A549 (cell line): ENCODE measurements at regions not wholly inside any gene's neighbourhood (a gene's known extent, or its start where the extent isn't known, plus 50 kb on each side); places are given as distances from the start of the nearest gene placed in this dataset.

ENCODE experiments used
- ATAC-seq, 2 experiments: fragments of 200-7000 bp in 1 of 2; fragments of >200 bp in 1 of 2; cut with Nextera tagmentation in 1 of 2; cut with Tn5 transposase in 1 of 2; 3 replicates each; pipeline versions ENCODE4 v1.8.0 to v1.9.1; 2018 to 2020; ENCODE audit warnings: mild to moderate bottlenecking in 1 of 2, moderate library complexity in 1 of 2
- CTCF ChIA-PET: fragments of 300-600 bp; sonication (Branson Sonifier 250); formaldehyde crosslinking; extraction: SDS; loops from one replicate; lab custom pipeline; 2021; ENCODE audit warnings: antibody characterized with exemption, inconsistent platforms; lab: Yijun Ruan, JAX
- POLR2A ChIA-PET: fragments of 350-600 bp; formaldehyde crosslinking; extraction: SDS; loops from one replicate; lab custom pipeline; 2021; ENCODE audit warnings: antibody characterized with exemption, inconsistent platforms; lab: Yijun Ruan, JAX
- DNase-seq, 2 experiments: peaks; one replicate each; pipeline versions ENCODE4 v3.0.0 to v3.0.0-alpha.2; 2011 to 2016; ENCODE audit warnings: low read depth in 1 of 2, low spot score in 1 of 2
- FAIRE-seq: peaks from 2 replicates; lab custom pipeline; 2011; peaks lifted over from hg19 to GRCh38; lab: Jason Lieb, UNC
- H3K27ac ChIP-seq, 2 experiments: fragments of >200 bp; sonication (Bioruptor Twin); formaldehyde crosslinking; 3 replicates each; pipeline ENCODE4 v1.5.1; 2016 to 2017
- H3K4me1 ChIP-seq: fragments of >200 bp; sonication (Bioruptor Twin); formaldehyde crosslinking; 3 replicates; pipeline ENCODE4 v1.6.1; 2016
- H3K4me2 ChIP-seq: fragments of >200 bp; sonication (Bioruptor Twin); formaldehyde crosslinking; 3 replicates; pipeline ENCODE4 v1.6.1; 2016
- H3K4me3 ChIP-seq: fragments of >200 bp; sonication (Bioruptor Twin); formaldehyde crosslinking; 3 replicates; pipeline ENCODE4 v1.5.1; 2016
- H3K9me3 ChIP-seq: fragments of >200 bp; sonication (Bioruptor Twin); formaldehyde crosslinking; 3 replicates; pipeline ENCODE4 v1.6.1; 2016
- ATOH8 ChIP-seq: fragments of 250-450 bp; sonication (Bioruptor Pico); IDR thresholded peaks from 2 replicates; pipeline ENCODE4 v1.5.0; 2020; ENCODE audit warnings: low read depth, mild to moderate bottlenecking, moderate library complexity
- BCL3 ChIP-seq: fragments of >200 bp; sonication (Bioruptor Twin); formaldehyde crosslinking; IDR thresholded peaks from 3 replicates; pipeline ENCODE4 v1.6.1; 2016
- CBX8 ChIP-seq: fragments of 200-600 bp; sonication (generic); IDR thresholded peaks from 2 replicates; pipeline ENCODE4 v1.6.1; 2016
- CEBPB ChIP-seq, 2 experiments: fragments of >200 bp in 1 of 2; sonication (Bioruptor Twin) in 1 of 2; formaldehyde crosslinking in 1 of 2; IDR thresholded peaks; 2 replicates each; pipeline ENCODE4 v1.6.1; 2012 to 2016
- CHD4 ChIP-seq: fragments of 200-600 bp; sonication (generic); IDR thresholded peaks from 2 replicates; pipeline ENCODE4 v1.6.1; 2016; ENCODE audit warnings: antibody characterized with exemption, mild to moderate bottlenecking, borderline replicate concordance
- CTCF ChIP-seq: fragments of >200 bp; sonication (Bioruptor Twin); formaldehyde crosslinking; IDR thresholded peaks from 3 replicates; pipeline ENCODE4 v1.5.1; 2016
- EP300 ChIP-seq, 2 experiments: fragments of >200 bp; sonication (Bioruptor Twin); formaldehyde crosslinking; IDR thresholded peaks; 2 replicates in 1 of 2; 3 replicates in 1 of 2; pipeline ENCODE4 v1.6.1; 2016 to 2017
- FOSB ChIP-seq: fragments of 250-450 bp; sonication (Bioruptor Pico); IDR thresholded peaks from 2 replicates; pipeline ENCODE4 v1.5.0; 2020; ENCODE audit warnings: mild to moderate bottlenecking, moderate library complexity
- GATA3 ChIP-seq: IDR thresholded peaks from 2 replicates; pipeline ENCODE4 v1.6.1; 2012; ENCODE audit warnings: borderline replicate concordance
- HDAC2 ChIP-seq: fragments of 200-600 bp; sonication (generic); IDR thresholded peaks from 2 replicates; pipeline ENCODE4 v1.6.1; 2016
- HOXA7 ChIP-seq: fragments of 250-450 bp; sonication (Bioruptor Pico); IDR thresholded peaks from 2 replicates; pipeline ENCODE4 v1.5.0; 2020; ENCODE audit warnings: mild to moderate bottlenecking, moderate library complexity
- HOXB13 ChIP-seq: fragments of 250-450 bp; sonication (Bioruptor Pico); IDR thresholded peaks from 2 replicates; pipeline ENCODE4 v1.5.0; 2020; ENCODE audit warnings: low read depth, mild to moderate bottlenecking, moderate library complexity
- JUN ChIP-seq, 2 experiments: fragments of >200 bp; sonication (Bioruptor Twin); formaldehyde crosslinking; IDR thresholded peaks; 2 replicates in 1 of 2; 3 replicates in 1 of 2; pipeline ENCODE4 v1.6.1; 2016 to 2017
- JUNB ChIP-seq: fragments of >200 bp; sonication (Bioruptor Twin); formaldehyde crosslinking; IDR thresholded peaks from 2 replicates; pipeline ENCODE4 v1.6.1; 2016
- MAFK ChIP-seq: fragments of 450-650 bp; IDR thresholded peaks from 2 replicates; pipeline ENCODE4 v1.6.1; 2014; ENCODE audit not compliant: partially characterized antibody
- MYC ChIP-seq: IDR thresholded peaks from 2 replicates; pipeline ENCODE4 v1.6.1; 2012; ENCODE audit warnings: mild to moderate bottlenecking, inconsistent platforms, low read length, improper control_type of control experiment, borderline replicate concordance
- NFE2L2 ChIP-seq: fragments of 150-350 bp; conservative IDR thresholded peaks from 2 replicates; pipeline ENCODE4 v1.6.1; 2014; ENCODE audit warnings: low read length
- PHF8 ChIP-seq: fragments of 200-600 bp; sonication (generic); IDR thresholded peaks from 2 replicates; pipeline ENCODE4 v1.6.1; 2016; ENCODE audit warnings: low read depth, mild to moderate bottlenecking, antibody characterized with exemption, moderate library complexity, borderline replicate concordance
- RARB ChIP-seq: fragments of 250-450 bp; sonication (Bioruptor Pico); IDR thresholded peaks from 2 replicates; pipeline ENCODE4 v1.8.0; 2021; ENCODE audit warnings: mild to moderate bottlenecking, moderate library complexity
- REST ChIP-seq: fragments of 200-600 bp; sonication (generic); IDR thresholded peaks from 2 replicates; pipeline ENCODE4 v1.6.1; 2016; ENCODE audit warnings: antibody characterized with exemption, mild to moderate bottlenecking, moderate library complexity
- SREBF2 ChIP-seq: fragments of 450-650 bp; IDR thresholded peaks from 2 replicates; pipeline ENCODE4 v1.6.1; 2014; ENCODE audit warnings: mild to moderate bottlenecking, moderate library complexity
- TFCP2L1 ChIP-seq: fragments of 250-450 bp; sonication (Bioruptor Pico); IDR thresholded peaks from 2 replicates; pipeline ENCODE4 v1.5.0; 2021; ENCODE audit warnings: mild to moderate bottlenecking
- USF2 ChIP-seq: fragments of 450-650 bp; IDR thresholded peaks from 2 replicates; pipeline ENCODE4 v1.6.1; 2014; ENCODE audit warnings: antibody characterized with exemption
- ZNF302 ChIP-seq: fragments of 250-450 bp; sonication (Bioruptor Pico); IDR thresholded peaks from 2 replicates; pipeline ENCODE4 v1.9.0; 2021; ENCODE audit warnings: inconsistent platforms, mild to moderate bottlenecking, moderate library complexity
- ZSCAN20 ChIP-seq: fragments of 250-450 bp; sonication (Bioruptor Pico); IDR thresholded peaks from 2 replicates; pipeline ENCODE4 v1.8.0; 2022; ENCODE audit warnings: mild to moderate bottlenecking, moderate library complexity
- WGBS: methylation state at CpG from one replicate; pipeline ENCODE4 v1.1.6; 2017; ENCODE audit errors: missing lambda C conversion rate; 5-methylcytosine and 5-hydroxymethylcytosine counted together

GRCh38 chr10:4257939-4258465 is 473.0 kb upstream of the KLF6 start:
- ChIA-PET POLR2A (no interaction called here), CTCF (interaction anchor here (0.7 to 1.3 kb wide), 2 partner anchors 11 to 72 kb away, joined by 3 to 4 read pairs; no protein-coding TSS in a partner anchor)
- FAIRE-seq (no peak), DNase-seq (no peak), ATAC-seq (no peak)
- no peak overlapping the region for H3K4me3 ChIP-seq
- 85% methylated on average over 14 of the region's 14 CpGs for WGBS
- H3K4me1 ChIP-seq, result peaks cover 8% of the 10 kb centered on the region; the same call in 2 of the 3 replicates
- H3K27ac ChIP-seq, result no peak overlapping the region
- H3K9me3 ChIP-seq, result no peaks in the 10 kb centered on the region
- no peak overlapping the region for H3K4me2 ChIP-seq
- TF ChIP-seq CBX8, result no peak

GRCh38 chr10:4256971-4257370 is 472.0 kb upstream of the KLF6 start:
- Histone ChIP-seq H3K27ac (no peak overlapping the region), H3K4me1 (peaks cover 7% of the 10 kb centered on the region; the same call in 2 of the 3 replicates), H3K9me3 (no peaks in the 10 kb centered on the region), H3K4me3 (no peak overlapping the region), H3K4me2 (no peak overlapping the region)
- 87% methylated on average over 2 of the region's 2 CpGs for WGBS
- no peak for ATAC-seq
- DNase-seq, result no peak
- TF ChIP-seq PHF8 (no peak), JUN (IDR thresholded peaks at IDR 0.05) (no peak), BCL3 (no peak), SREBF2 (no peak), HOXA7 (CRISPR knock-in tag) (no peak), ATOH8 (CRISPR knock-in tag) (no peak), ZSCAN20 (CRISPR knock-in tag) (no peak), HDAC2 (no peak), MAFK (no peak), CHD4 (no peak)
- no peak for FAIRE-seq
- POLR2A ChIA-PET, result no interaction called here
- CTCF ChIA-PET, result interaction anchor here (0.8 kb wide), 1 partner anchor 9 kb away, joined by 3 read pairs; no protein-coding TSS in a partner anchor

DNA sequence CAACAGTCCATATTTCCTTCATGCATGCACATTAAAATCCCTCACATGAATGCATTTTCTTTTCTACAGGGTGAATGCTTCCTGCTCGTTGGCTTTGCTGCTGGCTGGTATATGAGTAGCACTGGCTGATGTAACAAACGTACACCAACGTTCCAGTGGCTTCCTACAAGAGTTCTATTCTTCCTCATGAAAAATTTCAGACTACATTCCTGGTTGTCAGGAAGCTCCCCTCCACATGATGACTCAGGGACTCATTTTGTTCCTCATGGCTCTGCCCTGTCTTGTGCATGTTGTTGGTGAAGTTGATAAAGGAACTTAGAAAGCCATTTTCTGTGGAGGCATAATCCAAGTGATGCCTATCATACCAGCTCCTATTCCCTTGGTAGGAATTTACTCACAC is 470.7 kb upstream of the KLF6 start:
- ATAC-seq, result no peak
- no peak overlapping the region for H3K27ac ChIP-seq
- no peak for FAIRE-seq

More for the DNA sequence above, 470.7 kb upstream of the KLF6 start:
- H3K4me2 ChIP-seq, result no peak overlapping the region
- H3K4me3 ChIP-seq, result no peak overlapping the region
- ChIA-PET POLR2A (no interaction called here), CTCF (interaction anchor here (0.8 to 1.1 kb wide), 2 partner anchors 9 to 401 kb away, joined by 3 read pairs; no protein-coding TSS in a partner anchor)
- peaks cover 6% of the 10 kb centered on the region; the same call in 2 of the 3 replicates for H3K4me1 ChIP-seq
- 39% methylated on average over 3 of the region's 3 CpGs for WGBS
- no peak for TF ChIP-seq SREBF2
- no peak for TF ChIP-seq HOXA7 (CRISPR knock-in tag)
- TF ChIP-seq EP300 (IDR thresholded peaks at IDR 0.05), result no peak
- TF ChIP-seq ATOH8 (CRISPR knock-in tag), result no peak
- no peak for TF ChIP-seq ZNF302 (CRISPR knock-in tag)
- TF ChIP-seq MYC, result no peak
- no peak for TF ChIP-seq NFE2L2
- no peak for TF ChIP-seq PHF8
- no peak for TF ChIP-seq JUN (IDR thresholded peaks at IDR 0.05)
- no peak for TF ChIP-seq JUNB
- TF ChIP-seq GATA3, result no peak
- no peak for TF ChIP-seq REST
- no peak for TF ChIP-seq USF2
- TF ChIP-seq HOXB13 (CRISPR knock-in tag), result no peak
- TF ChIP-seq RARB, result no peak
- no peak for TF ChIP-seq CEBPB (IDR thresholded peaks at IDR 0.05)
- TF ChIP-seq FOSB (CRISPR knock-in tag), result no peak
- TF ChIP-seq TFCP2L1, result no peak
- TF ChIP-seq CTCF, result no peak
- H3K9me3 ChIP-seq, result no peaks in the 10 kb centered on the region
- no peak for DNase-seq
